Forelimb muscle (tissue), 1 donor: ENCODE measurements at regions not wholly inside any gene's neighbourhood (a gene's known extent, or its start where the extent isn't known, plus 50 kb on each side); places are given as distances from the start of the nearest gene placed in this dataset.

Source experiments
- DNase-seq: peaks from one replicate; pipeline ENCODE4 v3.0.0-alpha.2; 2013; ENCODE audit warnings: low read depth

DNA sequence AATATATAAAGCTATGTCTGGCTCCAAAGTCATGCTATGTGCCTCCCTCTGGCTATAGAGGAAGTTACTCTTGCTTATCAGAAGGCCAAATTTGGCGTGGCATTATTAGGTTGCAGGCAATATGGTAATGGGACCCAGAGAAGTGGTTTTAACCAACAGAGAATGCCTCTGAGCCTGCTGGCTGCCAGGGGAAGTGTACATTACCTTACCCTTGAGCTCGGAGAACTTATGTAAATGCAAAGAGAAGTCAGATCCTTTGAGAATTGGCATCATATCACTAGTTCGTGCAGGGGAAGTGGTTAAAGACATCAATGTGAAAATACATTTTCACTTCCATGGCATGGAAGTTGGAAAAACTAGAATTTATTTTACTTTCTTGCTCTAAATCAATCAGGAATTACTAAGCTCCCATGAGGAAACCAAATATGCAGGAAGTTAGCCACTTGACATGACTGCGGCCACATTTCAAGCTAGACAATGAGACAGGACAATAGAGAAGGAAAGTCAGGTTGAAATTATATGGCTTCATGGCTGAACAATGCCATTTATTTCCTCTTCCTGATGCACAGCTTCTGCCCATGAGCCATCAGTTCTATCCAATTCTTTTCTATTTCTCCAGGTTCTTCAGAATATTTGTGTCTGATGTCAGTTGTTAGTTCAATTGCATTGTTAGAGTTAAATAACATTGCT, 134.0 kb upstream of the PHACTR1 start:
- no peak for DNase-seq

DNA sequence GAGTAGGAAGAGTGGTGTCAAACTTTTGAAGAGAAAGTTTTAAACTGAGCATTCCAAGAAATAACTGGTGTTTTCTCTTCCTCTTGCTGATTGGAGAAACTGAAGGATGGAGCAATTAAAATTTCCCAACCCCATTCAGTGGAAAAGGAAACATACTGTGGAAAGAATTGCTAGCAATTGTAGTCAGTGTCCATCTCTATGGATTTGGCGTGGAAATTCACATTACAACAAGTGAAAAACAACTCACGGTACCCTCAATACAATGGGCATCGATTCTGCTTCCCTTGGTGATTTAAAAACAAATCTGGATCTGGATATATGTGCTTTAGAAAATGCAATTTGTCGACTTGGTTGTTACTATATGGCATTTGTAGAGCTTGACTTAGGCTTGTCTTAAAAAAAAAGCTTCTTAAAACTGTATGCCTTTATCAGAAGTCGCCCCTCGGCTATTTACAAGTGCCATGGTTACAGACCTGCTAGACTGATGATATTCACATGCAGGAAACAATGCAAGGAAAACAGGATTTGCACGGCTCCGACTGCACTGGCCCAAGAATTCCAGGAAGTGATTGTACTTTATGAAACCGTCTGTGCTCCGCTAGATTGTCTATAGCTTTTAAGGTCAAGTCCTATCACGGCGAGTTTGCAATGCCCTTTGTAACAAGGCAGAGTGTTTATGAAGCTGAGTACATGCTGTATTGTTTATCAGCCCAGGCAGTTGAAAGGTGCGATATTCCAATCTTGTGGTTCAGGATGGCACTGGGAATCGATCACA, 131.7 kb upstream of the PHACTR1 start:
- DNase-seq = no peak

DNA sequence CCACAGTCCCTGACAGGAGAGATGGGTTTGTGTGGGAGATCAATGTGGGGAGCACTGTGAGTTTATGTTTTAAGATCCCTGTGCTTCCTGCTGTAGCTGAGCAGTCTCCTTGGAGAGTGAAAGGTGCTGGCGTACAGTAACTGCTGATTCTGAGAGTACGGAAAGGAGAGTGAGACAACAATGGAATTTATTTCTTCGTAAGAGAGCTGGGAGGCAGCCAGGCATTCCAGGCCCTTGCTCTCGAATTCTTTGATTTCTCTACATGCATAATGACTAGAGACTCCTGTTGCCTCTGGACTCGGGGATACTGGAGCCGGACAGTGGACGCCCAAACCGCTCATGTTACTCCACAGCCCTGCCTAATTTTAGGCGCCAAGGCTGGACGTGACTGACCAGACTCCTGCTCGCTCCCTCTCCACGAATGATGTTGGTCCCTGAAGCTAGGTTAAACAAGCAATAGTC, 131.0 kb upstream of the PHACTR1 start:
- DNase-seq = no peak

DNA sequence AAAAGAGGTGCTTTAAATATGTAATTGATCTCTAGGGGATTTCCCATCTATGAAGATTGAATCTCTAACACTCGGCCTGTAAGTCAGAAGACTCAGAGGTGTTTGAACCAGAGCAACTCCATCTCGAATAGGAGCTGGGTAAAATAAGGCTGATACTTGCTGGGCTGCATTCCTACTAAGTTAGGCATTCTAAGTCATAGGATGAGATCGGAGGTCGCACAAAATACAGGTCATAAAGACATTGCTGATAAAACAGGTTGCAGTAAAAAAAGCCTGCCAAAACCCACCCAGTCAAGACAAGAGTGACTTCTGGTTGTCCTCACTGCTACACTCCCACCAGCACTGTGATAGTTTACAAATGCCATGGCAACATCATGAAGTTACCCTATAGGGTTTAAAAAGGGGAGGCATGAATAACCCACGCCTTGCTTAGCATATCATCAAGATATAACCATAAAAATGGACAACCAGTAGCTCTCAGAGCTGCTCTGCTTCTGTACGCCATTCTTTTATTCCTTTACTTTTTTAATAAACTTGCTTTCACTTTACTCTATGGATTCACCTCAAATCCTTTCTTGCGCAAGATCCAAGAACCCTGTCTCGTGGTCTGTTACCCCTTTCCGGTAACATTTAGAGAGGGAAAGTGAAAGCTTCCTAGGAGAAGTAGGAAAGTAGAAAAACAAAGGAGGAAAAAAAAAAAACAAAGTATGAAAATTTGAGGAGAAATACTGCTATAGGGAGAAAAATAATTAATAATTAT, 129.7 kb upstream of the PHACTR1 start:
- DNase-seq = no peak

DNA sequence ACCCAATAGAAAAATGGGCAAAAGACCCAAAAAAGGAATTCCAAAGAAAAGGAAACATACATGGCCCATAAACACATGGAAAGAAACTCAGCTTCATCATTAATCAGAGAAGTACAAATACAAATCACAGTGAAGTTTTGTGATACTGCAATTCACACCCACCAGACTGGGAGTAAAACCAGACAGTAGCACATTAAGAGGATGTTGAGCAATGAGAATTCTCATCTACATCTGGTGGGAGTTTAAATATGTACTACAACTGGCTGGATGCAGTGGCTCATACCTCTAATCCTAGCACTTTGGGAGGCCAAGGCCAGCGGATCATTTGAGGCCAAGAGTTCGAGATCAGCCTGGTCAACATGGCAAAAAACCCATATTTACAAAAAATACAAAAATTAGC, 125.7 kb upstream of the PHACTR1 start:
- no peak for DNase-seq

DNA sequence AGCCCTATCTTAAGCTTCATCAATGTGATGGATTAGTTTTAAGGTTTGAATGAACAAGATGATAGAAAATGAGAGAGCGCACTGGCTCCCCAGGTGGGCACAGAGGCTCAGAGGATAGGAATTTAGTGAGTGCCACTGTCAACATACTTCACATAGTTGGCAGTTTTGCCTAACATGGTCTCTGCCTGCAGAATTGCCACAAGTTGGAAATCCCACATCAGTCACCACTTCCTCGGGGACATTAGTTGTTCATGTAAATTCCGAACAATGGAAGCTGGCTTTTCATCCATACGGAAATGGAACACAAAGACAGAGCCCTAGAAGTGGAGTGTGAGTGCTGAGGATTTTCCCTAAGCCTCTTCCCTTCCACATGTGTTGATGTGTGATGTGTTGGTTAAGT, 123.9 kb upstream of the PHACTR1 start:
- no peak for DNase-seq

DNA sequence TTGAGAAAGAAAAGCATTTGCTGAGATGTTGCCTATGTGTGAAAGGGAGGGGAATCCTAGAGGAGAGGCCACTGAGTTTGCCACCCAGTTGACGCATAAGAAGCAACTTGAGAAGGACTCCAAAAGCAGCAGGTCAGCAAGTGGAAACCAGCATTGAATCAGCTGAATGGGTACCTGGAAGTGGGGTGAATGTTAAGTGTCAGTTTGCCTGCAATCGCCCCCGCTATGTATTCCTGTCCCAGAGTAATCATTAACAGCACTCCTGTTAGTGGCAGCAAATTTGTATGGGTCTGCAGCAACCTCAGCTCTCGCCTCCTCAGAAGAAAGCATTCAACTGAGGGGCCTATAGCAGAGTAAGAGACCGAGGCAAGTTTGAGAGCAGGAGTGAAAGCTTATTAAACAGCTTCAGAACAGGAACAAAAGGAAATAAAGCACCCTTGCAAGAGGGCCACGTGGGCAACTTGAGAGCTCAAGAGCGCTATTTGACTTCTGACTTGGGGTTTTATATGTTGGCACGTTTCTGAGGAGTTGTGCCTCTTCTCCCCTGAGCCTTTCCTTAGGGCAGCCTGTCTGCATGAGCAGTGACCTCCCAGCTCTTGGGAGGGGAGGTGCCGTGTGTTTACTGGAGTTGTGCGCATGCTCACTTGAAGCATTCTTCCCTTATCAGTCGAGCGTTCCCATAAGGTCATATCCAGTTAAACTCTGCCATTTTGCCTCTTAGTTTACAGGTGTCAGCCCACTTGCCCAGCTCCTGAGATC, 122.6 kb upstream of the PHACTR1 start:
- no peak for DNase-seq

DNA sequence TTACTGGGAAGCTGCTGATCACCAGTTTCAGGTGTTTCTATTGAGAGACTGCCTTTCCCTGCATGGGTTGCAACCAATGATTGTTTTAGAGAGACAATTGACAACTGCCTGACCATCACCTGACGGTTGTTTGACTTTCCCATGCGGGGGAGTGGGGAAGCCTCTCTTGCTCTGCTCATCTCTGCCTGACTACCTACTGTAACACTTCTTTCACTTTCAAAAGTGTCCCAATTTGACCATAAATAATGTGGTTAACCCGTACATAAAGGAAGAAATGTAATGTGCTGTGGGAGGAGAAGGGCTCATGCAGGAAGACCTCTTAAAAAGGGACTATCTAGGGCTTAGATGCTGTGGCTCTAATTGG, 122.1 kb upstream of the PHACTR1 start:
- no peak for DNase-seq

DNA sequence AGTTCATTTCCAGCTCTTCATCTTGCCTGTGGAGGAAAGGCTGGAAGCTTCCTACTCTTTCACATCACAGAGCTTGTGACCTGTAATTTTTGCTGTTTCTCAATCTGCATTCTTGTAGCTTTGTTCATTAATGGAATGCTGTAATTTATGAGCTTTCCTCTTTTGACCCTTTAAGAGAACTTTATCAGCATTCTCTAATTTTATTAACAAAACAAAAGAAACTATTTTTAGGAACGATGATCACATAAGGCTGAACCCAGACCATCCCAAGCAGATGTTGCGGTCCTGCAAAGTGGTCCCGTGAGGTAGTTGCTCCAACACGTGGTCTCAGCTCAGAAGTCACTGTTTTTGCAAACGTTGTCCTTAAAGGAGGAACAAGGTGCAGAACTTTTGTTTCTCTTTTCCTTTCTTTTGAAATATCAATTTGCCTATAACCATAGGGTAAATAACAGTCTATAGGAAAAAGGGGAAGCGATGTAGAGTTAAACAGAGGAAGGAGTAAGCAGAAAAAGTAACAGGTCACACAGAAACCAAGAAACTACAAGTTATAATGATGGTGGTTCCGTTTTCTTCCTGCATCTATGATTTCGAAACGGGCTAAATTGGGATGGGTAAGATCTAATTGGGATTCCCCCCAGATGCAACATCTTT, 121.3 kb upstream of the PHACTR1 start:
- DNase-seq = no peak

DNA sequence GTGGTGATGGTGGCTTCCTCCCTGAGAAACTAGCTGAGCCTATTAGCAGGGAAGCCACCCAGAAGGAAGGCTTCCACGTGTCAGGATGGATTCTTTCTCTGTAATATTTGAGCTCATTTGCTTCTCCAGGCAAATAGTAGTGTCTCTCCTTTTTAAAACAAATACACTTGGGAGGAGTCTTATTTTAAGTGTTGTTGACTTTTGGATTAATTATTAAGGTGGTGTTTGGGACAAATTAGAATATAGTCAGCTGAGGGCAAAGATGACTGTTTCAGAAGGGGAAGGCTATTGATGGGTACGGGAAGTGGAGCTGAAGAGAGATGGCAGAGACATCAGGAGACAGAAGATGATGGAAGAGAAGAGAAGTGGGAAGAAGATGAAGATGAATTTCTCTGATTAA, 119.8 kb upstream of the PHACTR1 start:
- no peak for DNase-seq

DNA sequence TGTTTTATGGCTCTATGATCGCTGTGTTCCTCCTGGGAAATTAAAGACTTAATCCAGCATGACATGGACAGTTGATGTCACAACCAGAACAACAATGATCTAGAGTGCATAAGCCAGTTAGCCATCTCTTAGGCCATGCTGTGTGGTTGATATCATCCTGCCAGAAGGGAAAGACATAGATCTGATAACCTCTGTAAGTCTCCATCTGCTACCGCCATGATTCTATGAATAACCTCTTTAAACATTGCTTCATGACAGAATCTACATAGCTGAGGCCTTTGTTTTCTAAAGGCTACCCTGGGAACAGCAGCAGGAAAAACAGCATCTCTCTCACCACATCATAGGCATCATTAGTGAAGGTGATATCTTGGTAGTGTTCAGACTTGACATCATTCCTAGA, 117.6 kb upstream of the PHACTR1 start:
- DNase-seq = no peak

DNA sequence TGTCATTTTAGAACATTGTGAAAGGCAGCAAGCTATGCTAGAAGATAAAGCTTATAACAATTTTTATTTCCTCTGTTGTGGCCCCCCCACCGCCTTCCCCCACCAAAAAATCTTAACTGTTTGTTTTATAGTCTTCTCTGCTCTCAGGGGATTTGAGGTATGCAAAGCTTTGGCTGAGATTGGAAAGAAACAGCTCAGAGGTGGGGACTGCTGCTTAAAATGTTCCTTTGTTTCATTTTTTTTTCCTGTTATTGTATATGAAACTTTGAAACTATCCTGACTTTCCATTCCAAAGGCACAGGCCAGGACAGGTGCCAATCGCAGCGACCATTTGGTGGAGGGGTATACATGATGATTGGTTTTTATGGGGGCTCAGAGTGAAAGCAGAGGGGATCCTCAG, 114.7 kb upstream of the PHACTR1 start:
- DNase-seq = no peak

DNA sequence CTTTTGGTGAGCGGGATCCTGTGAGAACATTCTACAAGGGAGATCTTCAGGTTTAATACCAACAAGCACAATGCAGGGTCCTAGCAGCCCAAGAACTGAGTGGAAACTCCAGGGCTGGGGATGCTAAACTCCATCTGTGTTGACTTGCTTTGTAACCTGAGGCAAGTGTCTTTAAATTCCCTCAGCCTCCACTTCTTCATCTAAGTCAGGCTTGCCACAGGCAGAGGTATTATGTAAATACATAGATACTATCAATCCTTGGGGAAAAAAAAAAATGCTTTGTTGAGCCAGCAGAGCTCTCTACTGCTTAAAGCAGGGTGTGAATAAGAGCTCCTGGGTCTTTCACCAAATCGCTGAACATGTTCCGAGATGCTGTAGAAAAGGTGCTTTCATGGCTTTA, 114.2 kb upstream of the PHACTR1 start:
- no peak for DNase-seq

DNA sequence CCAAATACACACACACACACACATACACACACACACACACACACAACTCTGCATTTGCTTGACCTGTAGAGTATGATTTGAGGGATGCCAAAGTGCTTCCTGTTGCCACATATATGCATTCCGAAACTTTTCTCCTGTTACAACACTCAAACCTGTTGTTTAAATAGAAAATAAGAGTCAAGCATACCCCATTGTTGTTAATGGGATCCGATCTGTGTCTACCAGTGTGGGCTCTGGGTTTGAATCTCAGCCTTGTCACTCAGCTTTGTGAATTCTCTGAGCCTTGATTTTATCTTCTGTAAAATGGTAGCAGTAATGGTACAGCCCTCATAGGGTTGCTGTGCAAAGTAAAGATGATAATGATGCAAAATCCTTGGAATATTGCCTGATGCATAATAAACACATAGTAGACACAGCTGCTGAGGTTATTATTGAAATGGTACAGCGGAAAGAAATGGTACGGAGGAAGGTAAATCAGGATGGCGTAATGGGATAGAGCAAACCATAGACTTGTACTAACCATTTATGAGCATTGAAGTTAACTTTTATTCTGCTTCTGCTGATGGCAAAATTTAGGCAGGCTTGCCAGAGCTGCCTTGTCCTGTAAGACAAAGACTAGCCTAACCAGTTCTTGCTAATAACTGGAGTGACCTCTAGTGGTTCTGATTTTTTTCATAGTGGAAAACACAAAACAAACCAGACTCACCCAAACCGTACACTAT, 113.5 kb upstream of the PHACTR1 start:
- no peak for DNase-seq

DNA sequence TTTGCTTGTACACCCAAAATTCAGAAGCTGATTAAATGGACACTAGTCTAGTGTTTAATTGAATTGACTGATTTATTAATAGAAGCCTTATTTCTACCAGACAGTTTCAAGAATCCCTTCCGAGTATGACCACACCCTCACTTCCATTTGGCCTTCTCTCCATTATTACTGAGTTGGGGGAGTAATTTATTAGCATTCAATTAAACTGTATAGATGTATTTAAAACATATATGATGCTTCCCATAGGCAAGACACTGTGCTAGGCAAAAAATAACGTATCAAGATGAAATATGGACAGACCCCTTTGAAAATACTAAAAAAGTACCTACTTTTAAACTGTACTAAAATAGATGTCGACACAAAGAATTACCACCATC, 112.9 kb upstream of the PHACTR1 start:
- DNase-seq = no peak

DNA sequence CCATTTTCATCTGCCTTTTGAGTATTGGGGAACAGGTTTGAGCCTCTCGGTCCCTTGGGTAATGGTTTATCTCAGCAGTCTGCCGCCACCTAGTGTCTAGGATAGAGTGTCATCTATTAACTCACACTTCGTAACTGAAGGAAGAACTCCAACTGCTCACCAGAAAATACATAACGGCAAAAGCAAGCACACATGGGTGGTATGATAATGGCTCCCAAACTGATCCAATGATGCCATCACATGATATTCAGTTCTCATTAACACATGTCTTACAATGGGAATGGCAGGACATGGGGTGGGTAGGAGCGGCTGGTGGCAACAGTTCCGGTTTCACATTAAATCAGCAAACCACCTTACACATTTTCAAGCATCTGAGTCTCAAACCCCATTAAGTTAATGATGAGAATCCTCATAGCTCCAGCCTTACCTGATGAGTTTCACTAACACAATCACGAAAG, 110.7 kb upstream of the PHACTR1 start:
- DNase-seq = no peak

DNA sequence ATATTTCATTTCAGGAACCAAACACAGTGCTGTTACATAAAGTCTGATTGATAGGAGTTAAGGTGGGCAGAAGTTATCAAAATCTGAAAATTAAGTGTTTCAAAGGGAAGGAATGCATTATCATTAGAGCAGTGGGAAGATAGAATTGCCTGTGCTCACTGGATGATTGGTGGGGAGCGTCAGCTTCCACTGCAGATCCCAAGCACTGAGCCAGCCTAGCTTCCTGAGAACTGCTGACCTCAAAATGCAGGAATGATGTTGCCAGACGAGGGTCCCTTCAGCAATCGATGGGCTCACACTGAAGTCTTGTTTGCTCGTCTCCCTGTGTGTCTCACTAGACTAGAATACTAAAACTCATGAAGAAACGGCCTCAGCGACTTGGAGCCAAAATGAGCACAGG, 110.0 kb upstream of the PHACTR1 start:
- no peak for DNase-seq

DNA sequence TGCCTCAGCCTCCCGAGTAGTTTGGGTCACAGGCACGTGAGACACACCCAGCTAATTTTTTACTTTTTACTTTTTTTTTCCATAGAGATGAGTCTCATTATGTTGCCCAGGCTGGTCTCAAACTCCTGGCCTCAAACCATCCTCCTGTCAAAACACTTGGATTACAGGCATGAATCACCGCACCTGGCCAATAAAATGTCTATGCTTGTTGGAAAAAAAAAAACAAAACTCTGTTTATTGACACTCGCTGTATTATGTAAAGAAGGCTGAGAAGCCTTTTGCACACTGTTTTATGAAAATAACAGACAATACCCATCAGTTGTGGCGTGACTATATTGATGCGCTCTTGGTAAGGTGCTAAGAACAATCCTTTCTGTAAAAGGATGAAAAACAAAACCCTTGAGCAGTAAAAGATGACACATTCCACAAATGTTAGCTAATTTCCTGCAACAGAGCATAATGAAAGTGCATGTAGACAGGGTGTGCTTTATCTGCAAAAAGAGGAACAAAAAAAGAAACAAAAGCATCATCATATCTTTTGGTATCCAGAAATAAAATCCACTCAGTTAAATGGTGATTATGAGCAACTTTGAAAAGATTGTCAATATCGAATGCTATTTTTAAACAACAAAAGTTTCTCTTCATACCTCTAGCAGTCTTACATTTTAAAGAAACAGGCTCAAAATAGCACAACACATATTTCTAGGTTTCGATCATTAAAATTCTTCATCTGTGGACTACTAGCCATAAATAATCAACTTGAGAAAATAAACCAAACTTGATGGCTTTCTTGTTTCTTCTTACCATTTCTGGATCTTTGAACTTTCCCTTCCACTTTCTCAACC, 108.3 kb upstream of the PHACTR1 start:
- no peak for DNase-seq

DNA sequence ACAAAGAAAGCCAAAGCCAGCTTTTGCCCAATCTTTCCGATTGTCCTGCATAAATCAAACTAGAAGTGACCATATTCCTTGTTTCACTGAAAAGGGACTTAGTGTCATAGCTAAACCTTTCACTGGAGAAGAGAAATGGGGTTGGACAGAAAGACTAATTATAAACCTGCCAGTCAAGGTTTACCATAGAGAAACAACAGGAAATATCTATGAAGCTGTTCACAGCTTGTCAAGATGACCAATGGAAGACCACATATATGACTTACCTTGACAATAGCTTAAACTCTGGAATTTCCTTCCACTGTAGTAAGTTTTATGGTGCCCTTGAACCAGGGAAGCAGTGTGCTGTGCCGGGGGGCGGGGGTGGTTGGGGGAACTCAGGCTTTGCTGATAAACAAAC, 107.7 kb upstream of the PHACTR1 start:
- no peak for DNase-seq

DNA sequence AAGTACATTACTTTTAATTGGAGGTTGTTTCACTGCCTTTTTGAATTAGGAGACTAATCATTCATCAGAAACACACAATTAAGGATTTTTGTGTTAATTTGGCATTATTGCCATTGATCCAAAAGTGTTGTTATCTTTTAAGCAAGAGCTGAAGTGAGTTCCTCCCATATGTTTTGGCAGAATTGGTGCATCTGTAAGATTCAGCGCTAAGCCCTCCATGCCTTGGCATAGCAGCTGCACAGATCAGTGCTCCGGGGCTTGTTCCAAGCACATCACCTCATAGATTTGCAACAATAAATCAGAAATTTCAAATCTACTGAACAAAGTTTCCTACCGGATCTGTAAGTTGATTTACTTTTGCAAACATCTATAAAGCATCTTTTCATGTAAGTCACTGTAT, 106.8 kb upstream of the PHACTR1 start:
- no peak for DNase-seq
